ENCODE measurements at regions not wholly inside any gene's neighbourhood (a gene's known extent, or its start where the extent isn't known, plus 50 kb on each side); places are given as distances from the start of the nearest gene placed in this dataset.

DNA sequence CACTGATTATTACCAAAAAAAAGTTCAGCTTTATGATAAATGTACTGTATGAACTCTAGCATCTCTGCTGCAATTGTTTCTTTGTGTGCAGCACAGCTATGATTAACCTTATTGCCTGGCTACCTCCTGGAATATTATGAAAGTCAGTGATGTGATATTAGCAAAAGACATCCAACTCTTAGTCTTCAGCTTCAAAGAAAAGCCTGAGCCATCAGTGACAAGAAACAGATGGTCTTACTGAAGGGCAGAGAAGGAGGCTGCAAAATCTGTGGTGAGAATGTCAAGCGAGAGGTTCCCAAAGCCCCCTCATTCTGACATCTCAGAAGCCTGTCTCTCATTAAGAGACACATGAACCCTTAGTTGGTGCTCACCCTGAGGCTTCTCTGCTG lies 89.4 kb upstream of the TNFAIP3 start:
- TF ChIP-seq, protein P1, sequence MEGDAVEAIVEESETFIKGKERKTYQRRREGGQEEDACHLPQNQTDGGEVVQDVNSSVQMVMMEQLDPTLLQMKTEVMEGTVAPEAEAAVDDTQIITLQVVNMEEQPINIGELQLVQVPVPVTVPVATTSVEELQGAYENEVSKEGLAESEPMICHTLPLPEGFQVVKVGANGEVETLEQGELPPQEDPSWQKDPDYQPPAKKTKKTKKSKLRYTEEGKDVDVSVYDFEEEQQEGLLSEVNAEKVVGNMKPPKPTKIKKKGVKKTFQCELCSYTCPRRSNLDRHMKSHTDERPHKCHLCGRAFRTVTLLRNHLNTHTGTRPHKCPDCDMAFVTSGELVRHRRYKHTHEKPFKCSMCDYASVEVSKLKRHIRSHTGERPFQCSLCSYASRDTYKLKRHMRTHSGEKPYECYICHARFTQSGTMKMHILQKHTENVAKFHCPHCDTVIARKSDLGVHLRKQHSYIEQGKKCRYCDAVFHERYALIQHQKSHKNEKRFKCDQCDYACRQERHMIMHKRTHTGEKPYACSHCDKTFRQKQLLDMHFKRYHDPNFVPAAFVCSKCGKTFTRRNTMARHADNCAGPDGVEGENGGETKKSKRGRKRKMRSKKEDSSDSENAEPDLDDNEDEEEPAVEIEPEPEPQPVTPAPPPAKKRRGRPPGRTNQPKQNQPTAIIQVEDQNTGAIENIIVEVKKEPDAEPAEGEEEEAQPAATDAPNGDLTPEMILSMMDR (IDR thresholded peaks at IDR 0.05): no peak
- TF ChIP-seq POLR2A (IDR thresholded peaks at IDR 0.05) (no peak), EP300 (IDR thresholded peaks at IDR 0.05) (no peak), POLR2AphosphoS5 (IDR thresholded peaks at IDR 0.05) (no peak)
- H3K9me3 ChIP-seq: no peaks in the 10 kb centered on the region
- no peak overlapping the region for H3K27ac ChIP-seq
- H3K36me3 ChIP-seq: no peaks in the 10 kb centered on the region
- DNase-seq (ENCODE audit: low spot score in 2 of 2): no peak
- H3K4me1 ChIP-seq: peaks cover 6% of the 10 kb centered on the region
- WGBS: 79% methylated on average over 1 of the region's 1 CpG
- no peaks in the 10 kb centered on the region for H3K27me3 ChIP-seq
- H3K4me3 ChIP-seq: no peak overlapping the region

DNA sequence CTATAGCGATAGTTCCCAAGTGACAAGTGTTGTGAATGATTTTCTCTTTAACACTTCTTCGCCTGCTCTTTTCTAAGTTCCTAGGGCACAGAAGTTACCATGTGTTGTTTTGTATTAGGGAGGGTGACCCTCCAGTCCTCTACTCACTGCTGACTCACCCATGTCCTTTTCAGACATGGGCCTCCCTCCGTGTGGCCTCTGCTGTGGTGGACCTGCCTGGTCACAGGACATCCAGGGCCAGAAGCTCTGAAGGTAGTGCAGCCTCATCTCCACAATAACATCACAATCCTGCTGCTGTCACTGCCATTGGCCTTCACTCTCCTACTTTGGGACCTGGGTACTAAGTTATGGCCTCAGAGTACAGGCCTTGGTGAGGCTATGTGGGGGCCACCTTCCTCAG lies 87.1 kb upstream of the TNFAIP3 start:
- no peaks in the 10 kb centered on the region for H3K36me3 ChIP-seq
- H3K27me3 ChIP-seq: no peaks in the 10 kb centered on the region
- no peak overlapping the region for H3K4me3 ChIP-seq
- no peak overlapping the region for H3K27ac ChIP-seq
- 97% methylated on average over 3 of the region's 3 CpGs for WGBS
- H3K9me3 ChIP-seq: no peaks in the 10 kb centered on the region
- TF ChIP-seq, protein P1 (IDR thresholded peaks at IDR 0.05): no peak
- no peak for TF ChIP-seq POLR2AphosphoS5 (IDR thresholded peaks at IDR 0.05)
- no peak for TF ChIP-seq EP300 (IDR thresholded peaks at IDR 0.05)
- no peak for TF ChIP-seq POLR2A (IDR thresholded peaks at IDR 0.05)
- no peak for DNase-seq (ENCODE audit: low spot score in 2 of 2)
- peaks cover 6% of the 10 kb centered on the region for H3K4me1 ChIP-seq

DNA sequence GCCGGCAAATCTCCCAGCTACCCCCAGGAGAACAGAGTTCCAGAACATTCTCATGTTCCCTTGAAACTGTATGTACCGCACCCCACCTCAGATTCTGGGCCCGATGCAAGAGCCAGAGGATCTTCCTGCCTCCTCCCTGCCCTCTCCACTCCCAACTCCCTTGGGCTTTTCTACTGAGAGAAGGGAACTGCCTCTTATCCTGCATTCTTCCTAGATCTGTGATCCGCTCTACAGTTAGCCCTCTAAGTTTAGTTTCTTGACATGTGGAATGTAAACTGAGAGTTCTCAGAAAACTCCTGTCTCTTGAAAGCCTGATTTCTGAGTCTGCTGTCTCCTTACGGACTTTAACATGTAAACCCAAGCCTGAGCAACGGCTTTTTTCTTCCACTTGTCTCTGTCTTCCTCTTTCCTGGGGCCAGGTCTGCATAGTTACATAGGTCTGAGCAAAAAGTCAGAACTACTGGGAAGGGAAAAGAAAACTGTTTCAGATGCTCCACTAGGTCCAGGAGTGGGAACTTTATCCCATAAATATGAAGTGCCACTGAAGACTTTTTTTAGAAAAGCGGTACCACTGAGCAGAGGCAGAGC lies 86.5 kb upstream of the TNFAIP3 start:
- TF ChIP-seq EP300 (IDR thresholded peaks at IDR 0.05): no peak
- TF ChIP-seq POLR2A (IDR thresholded peaks at IDR 0.05): no peak
- TF ChIP-seq POLR2AphosphoS5 (IDR thresholded peaks at IDR 0.05): no peak
- TF ChIP-seq, protein P1 (IDR thresholded peaks at IDR 0.05): no peak
- Histone ChIP-seq H3K4me3 (no peak overlapping the region), H3K4me1 (peaks cover 6% of the 10 kb centered on the region), H3K27me3 (no peaks in the 10 kb centered on the region), H3K27ac (no peak overlapping the region), H3K36me3 (no peaks in the 10 kb centered on the region), H3K9me3 (no peaks in the 10 kb centered on the region)
- 88% methylated on average over 7 of the region's 7 CpGs for WGBS
- DNase-seq (ENCODE audit: low spot score in 2 of 2): no peak

DNA sequence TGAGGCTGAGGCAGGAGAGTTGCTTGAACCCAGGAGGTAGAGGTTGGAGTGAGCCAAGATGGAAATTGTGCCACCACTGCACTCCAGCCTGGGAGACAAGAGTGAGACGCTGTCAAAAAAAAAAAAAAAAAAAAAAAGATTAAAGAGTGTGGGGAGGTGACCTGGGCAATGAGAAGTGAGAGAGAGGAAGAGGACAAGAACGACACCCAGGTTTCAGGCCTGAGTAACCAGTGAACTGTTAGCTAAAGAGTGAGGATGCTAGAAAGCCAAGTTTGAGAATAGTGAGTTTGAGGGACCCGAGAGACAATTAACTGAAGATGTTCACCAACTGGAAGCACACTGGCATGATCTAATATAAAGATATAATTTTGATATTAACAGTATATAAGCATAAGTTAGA lies 85.4 kb upstream of the TNFAIP3 start:
- H3K4me1 ChIP-seq: peaks cover 4% of the 10 kb centered on the region
- H3K4me3 ChIP-seq: no peak overlapping the region
- H3K27me3 ChIP-seq: no peaks in the 10 kb centered on the region
- no peaks in the 10 kb centered on the region for H3K9me3 ChIP-seq
- TF ChIP-seq, protein P1 (IDR thresholded peaks at IDR 0.05): no peak
- TF ChIP-seq EP300 (IDR thresholded peaks at IDR 0.05) (no peak), POLR2AphosphoS5 (IDR thresholded peaks at IDR 0.05) (no peak), POLR2A (IDR thresholded peaks at IDR 0.05) (no peak)
- H3K36me3 ChIP-seq: no peaks in the 10 kb centered on the region
- H3K27ac ChIP-seq: no peak overlapping the region
- WGBS: 92% methylated on average over 3 of the region's 3 CpGs
- no peak for DNase-seq (ENCODE audit: low spot score in 2 of 2)

DNA sequence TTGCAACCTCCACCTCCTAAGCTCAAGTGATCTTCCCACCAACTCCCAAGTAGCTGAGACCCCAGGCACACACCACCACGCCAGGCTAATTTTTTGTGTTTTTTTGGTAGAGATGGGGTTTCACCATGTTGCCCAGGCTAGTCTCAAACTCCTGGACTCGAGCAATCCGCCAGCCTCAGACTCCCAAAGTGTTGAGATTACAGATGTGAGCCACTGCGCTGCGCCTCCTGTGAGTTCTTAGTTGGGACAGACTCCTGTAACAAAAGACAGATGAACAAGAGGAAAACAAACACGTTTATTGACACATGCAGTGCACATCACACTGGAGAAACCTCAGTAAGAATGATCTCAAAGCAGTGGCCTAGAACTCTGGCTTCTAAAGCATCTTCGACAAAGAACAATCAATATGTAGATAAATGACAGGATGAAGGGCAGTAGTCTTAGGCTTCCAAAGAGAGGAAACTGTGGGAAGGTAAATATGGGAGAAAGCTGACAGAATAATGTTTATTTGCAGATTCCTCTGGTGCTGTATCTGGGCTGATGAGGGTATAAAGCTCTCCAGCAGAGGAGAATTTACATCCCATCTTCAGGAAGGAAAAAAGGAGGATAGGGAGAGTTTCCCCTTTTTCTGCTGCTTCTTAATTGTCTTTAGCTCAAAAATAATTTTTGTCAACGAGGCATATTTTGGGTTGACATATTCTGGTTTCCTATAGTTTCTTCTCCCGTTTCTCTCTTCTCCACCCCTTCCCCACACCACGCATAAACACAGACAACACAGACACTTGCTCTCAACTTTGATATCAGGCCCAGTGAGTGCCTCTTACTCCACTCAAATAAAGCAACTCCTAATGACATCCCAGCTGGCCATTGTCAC lies 84.7 kb upstream of the TNFAIP3 start:
- TF ChIP-seq, protein P1 (IDR thresholded peaks at IDR 0.05): no peak
- TF ChIP-seq POLR2AphosphoS5 (IDR thresholded peaks at IDR 0.05): no peak
- TF ChIP-seq POLR2A (IDR thresholded peaks at IDR 0.05): no peak
- TF ChIP-seq EP300 (IDR thresholded peaks at IDR 0.05): no peak
- 95% methylated on average over 10 of the region's 10 CpGs for WGBS
- Histone ChIP-seq H3K9me3 (no peaks in the 10 kb centered on the region), H3K36me3 (no peaks in the 10 kb centered on the region), H3K4me3 (no peak overlapping the region), H3K4me1 (no peaks in the 10 kb centered on the region), H3K27me3 (no peaks in the 10 kb centered on the region), H3K27ac (no peak overlapping the region)
- no peak for DNase-seq (ENCODE audit: low spot score in 2 of 2)
